Femur (tissue), 1 donor: ENCODE measurements at regions not wholly inside any gene's neighbourhood (a gene's known extent, or its start where the extent isn't known, plus 50 kb on each side); places are given as distances from the start of the nearest gene placed in this dataset.

Source experiments
- DNase-seq: peaks from one replicate; pipeline ENCODE4 v3.0.0-alpha.2; 2017

DNA sequence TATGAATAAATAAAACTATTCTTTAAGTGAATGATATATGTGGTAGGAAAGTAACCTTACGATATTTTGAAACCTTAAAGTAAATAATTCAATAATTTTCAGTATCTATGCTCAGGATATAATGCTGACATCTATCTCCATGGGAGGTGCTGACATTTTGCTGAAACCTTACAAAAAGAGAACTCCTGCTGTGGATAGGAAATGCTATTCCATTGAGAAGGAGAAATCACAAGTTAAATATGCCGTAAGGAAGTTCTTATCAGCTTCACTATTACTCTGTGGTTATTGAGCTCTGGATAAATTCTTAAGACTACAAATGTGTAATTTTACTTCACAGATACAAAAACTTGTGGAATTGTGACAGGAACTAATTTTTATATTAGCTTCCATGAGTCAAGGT is 722.1 kb downstream of the TMTC2 start:
- no peak for DNase-seq

DNA sequence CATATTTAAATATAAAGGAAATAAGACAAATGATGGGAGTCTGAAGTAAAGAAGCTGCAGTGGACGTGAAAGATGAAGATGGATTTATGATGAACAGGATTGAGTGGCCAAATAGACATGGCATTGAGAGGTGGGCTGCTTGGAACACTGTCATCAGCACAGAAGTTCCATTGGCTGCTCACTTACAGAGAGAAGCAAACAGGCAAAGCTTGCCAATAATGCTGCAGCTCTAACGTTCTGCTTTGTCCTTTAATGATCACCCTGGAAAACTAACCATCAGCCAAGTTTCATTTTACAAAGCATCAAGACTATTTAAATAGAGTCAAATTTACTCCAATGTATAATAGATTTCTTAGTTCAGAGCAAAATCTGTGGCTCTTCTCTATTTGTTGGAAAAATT is 721.4 kb downstream of the TMTC2 start:
- no peak for DNase-seq

DNA sequence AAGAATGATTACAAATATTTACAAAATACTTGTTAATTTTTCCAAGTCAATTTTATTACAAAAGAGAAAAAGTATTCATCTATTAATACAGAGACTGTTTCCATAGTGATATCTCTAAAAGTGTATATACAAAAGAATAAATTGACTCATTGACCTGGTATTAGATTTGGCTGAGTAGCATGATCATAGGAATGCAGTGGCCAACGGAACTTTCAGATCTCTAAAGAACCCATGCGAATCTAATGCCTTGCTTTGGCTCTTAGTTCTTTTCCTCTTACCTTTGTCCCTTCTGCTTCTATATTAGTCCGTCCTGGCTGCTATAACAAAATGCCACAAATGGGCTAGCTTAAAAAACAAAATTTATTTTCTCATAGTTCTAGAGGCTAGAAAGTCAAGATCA is 717.8 kb downstream of the TMTC2 start:
- no peak for DNase-seq

- no peak for DNase-seq
These were observed 703.5 kb downstream of the TMTC2 start for GRCh38 chr12:83390186-83390585.

GRCh38 chr12:83389237-83389996 is 702.7 kb downstream of the TMTC2 start:
- DNase-seq: no peak

DNA sequence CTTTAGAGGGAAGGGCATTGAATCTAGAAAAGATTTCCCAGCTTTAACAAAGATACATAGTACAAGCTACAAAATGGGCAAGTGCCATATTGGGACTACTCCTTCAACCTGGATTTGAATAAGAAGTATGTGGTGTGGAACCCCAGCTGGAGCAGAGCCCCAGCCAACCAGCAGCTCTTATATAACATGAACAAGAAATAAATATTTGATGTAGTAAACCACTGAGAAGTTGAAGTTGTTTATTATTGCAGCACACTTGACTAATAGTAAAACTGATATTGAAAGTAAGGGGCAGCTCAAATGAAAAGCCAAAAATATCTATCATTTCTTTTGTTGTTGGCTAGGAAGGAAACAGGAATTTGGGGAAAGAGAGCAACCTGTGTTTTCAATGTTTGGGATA is 701.8 kb downstream of the TMTC2 start:
- DNase-seq: no peak

- DNase-seq: no peak
These were observed 700.0 kb downstream of the TMTC2 start for GRCh38 chr12:83386527-83387264.

- DNase-seq: no peak
These were observed 691.6 kb downstream of the TMTC2 start for GRCh38 chr12:83378186-83378727.

DNA sequence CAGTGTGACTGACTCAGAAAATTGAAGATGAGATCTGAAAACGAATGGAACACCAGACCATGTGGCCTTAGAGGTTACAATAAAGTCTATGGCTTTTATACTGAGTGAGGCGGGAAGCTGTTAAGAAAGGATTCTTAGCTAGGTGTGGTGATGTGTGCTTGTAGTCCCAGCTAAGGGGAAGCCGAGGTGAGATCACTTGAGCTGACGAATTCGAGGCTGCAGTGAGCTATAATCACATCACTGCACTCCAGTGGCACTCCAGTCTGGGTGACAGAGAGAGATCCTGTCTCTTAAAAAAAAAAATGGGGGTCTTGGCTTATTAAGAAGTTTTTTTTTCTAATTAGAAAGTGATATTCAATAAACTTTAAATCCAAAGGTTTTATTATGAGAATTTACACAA is 678.6 kb downstream of the TMTC2 start:
- no peak for DNase-seq

DNA sequence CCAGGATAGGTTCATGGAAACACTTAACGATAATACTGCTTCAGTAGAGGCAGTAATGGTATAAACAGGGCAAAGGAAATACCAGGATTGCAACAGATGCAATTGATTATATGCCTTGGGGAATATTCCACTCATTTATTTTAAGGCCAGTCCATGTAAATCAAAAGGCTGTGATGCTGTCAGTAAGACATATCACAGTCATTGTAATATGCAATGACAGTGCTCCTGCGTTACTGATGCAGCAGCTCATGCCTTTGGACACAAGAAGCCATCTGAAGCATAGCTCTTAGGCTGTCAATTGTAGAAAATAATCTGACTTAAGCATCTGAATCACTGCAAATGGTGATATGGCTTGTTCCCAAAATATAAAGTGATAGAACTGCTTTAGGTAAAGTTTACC is 674.8 kb downstream of the TMTC2 start:
- no peak for DNase-seq

DNA sequence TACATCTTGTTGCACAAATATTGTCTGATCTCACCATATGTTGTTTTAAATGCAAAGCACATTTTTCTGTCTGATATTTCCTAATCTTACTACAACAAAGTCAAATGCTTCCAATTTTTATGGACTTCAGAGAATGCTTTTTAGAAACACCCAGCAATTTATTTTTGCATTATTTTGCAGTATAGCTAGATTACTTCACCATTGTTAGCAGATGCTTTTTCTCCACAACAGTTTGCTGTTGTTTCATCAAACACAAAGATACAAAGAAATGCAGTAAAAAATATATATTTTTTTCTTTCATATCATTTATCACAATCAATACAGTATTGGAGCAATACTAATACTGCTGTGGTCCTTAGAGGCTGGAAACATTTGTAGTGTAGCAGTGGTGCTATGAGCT is 674.4 kb downstream of the TMTC2 start:
- DNase-seq: no peak

GRCh38 chr12:83349907-83350611 is 663.4 kb downstream of the TMTC2 start:
- DNase-seq: no peak

DNA sequence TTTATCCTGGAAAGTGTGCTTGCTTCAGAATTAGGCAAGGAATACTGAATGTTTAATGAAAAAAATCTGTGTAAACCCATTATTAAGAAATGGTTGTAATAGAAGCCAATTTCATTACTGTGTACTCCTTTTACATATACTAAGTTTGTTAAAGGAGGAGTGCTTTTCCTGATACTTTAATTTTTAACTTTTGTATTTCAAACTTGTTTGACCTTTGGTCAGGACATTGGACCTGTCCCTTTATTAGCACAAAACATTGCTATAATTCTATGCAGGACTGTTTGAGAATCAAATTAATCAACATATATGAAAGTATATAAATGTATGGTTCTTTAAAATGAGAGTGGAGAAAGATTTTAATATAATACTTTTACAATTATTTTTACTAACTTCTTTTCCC is 659.6 kb downstream of the TMTC2 start:
- DNase-seq: no peak

GRCh38 chr12:83343767-83344166 is 657.1 kb downstream of the TMTC2 start:
- DNase-seq: no peak

DNA sequence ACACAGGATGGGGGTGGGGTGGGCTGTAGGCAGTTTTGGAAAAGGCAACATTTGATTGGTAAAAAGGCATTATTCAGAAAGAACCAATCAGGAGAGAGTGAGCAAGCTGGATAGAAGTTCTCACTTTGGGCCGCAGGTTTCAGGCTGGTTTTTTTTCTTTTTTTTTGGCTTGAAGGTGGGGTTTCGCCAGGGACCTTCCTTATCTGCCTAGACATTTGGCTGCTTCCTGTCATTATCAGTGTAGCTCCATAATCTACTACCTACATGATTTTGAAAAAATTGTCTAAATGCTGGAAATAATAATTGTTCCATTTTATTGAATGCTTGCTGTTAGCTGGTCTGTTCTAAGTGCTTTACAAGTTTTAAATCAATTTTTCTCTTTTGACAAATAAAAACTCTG is 649.0 kb downstream of the TMTC2 start:
- no peak for DNase-seq

DNA sequence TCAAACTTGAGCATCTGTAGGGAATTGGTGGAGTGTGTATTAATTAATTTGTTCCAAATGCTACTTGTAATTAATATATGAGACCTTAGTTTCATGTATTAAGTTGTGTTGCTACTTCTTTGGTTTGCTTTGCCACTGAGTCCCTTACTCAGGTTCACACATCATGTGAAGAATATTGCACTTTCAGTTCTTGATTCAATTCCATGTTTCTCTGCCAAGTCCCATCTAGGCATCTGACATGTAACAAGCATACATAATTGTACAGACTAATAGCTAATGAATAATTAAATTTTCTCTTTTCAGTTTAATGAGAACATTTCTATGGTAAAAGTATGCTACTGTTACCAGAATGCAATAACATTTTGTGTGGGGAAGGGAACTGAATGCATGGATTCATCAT is 640.0 kb downstream of the TMTC2 start:
- DNase-seq: no peak

DNA sequence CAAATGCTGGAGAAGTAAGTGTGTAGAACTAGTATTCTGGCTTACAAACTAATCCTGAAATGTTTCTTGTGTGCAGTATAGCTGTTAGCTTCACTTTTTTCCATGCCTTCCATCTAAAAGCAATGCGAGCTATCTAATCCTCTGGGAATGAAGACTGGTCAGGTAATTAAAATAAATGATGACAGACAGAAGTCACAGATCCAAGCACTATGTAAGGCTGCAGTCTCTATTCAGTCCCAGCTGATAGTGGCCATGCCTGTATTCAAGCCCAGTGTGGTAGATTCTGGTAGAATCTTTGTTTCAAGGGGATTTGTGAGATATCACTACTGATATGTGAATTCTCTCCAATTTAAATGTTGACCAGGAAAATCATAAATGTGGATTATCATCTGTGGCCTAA is 637.2 kb downstream of the TMTC2 start:
- DNase-seq: no peak

GRCh38 chr12:83322809-83323208 is 636.1 kb downstream of the TMTC2 start:
- DNase-seq: no peak

GRCh38 chr12:83321971-83322370 is 635.3 kb downstream of the TMTC2 start:
- no peak for DNase-seq

DNA sequence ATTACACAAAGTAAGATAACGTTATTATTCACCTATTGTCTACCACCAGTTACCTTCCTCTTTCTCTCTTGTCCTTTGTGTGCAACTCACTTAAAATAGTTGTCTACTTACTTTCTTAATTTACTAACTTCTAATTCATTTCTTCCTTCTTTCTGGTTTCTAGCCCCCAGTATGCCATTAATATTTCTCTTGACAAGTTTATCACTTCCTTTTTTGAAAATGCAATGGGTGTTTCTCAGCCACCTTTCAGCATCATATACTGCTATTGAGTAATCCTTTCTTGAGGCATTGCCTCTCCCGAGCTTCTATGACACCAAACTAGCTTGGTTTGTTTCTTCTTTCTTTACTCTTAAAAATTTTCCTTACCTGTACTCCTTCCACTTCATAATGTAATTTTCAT is 633.6 kb downstream of the TMTC2 start:
- no peak for DNase-seq

DNA sequence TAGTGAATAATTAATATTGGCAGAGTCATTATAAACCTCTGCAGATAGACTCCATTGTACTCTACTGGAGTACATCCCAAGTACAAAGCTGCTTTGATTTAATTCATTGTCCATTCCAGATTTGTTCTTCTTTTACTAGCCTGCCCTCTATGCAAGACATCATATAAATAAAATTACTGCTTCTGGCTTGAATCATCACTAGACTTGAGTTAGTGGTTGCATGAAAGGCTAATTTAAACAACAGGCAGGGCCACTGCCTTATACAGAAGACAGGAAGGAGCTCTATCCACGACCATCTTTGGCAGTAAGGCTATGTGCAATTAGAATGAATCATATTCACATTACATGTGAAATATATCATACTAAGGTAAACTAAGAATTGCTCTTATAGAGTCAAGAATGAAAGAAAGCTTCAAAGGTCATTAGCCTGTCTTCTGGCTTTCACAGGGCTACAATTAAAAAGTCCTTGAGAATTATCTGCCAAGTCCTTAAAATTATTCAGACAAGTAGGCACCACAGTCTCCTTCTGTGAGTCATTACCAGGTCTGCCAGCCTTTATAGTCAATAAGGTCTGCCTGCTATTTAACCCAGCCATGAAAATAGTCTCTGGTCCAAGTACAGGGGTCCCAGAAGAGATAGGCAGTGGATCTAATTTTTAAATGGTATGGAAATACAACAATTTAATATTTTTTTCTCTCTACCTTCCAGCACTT is 631.8 kb downstream of the TMTC2 start:
- DNase-seq: no peak

DNA sequence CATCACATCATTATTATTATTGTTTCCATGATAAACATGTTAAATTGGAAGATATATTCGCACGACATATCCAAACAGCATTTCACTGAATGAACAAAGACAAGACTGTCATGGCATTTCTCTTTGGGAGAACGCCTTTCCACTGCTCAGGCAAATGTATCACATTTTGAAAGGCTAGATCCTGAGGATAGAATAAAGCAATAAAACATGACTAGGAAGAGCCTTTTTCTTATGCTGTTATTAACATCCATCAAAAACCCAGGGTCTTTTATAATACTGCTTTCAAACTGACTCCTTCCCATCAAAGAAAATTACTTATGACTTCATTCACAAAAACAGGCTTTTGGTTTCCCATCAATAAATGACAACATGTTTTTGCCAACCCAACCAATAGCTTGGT is 630.9 kb downstream of the TMTC2 start:
- no peak for DNase-seq

GRCh38 chr12:83313827-83314226 is 627.1 kb downstream of the TMTC2 start:
- DNase-seq: no peak
